Left renal pelvis (tissue), 4 donors: ENCODE measurements at regions not wholly inside any gene's neighbourhood (a gene's known extent, or its start where the extent isn't known, plus 50 kb on each side); places are given as distances from the start of the nearest gene placed in this dataset.
"Not testable (repeated sequence)": the region's sequence is repeated elsewhere in the genome, so short reads cannot be mapped to it uniquely, and the experiment has no call there.

ENCODE experiments used
- DNase-seq, 4 donors: peaks; one replicate each; pipeline ENCODE4 v3.0.0-alpha.2; 2013; ENCODE audit warnings: low read depth in 4 of 4, low spot score in 3 of 4

DNA sequence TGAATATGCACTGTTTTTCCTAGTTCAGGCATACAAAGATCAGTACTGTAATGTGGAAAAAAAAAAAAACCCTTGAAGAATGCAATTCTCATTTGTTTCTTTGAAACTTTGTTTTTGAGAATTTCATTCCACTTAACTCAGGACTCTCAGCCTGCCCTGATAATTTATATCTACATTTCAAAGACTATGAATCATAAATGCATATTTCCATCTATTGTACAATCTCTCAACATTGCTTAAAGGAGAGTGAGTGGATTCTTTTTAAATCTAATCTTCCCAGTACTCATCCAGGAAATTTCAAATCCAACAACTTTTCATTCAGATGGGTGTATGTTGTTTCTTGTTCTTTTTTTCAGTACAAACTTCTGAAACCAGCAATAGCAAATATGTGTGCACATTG lies 322.2 kb upstream of the DDI1 start:
- DNase-seq = no peak

DNA sequence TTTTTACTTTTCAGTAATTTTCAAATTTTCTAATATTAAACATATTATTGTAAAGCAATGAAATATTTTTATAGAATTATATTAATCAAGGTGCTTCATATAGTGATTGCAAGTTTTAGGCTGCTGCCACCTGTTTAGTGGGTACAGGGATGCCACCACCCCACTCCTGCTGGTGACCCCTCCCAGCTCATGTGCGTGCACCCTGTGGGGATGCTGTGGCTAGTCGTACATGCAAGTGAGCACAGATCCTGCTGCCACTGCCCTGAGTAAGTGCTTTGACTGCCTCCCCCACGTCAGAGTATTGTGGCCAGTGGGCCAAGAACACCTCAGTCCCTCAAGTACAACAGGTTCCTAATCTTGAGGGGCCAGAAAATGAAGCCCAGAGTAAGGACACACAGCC lies 320.1 kb upstream of the DDI1 start:
- DNase-seq = no peak

GRCh38 chr11:103727262-103727661 lies 309.2 kb upstream of the DDI1 start:
- no peak for DNase-seq

GRCh38 chr11:103729617-103730016 lies 306.8 kb upstream of the DDI1 start:
- no peak for DNase-seq

GRCh38 chr11:103730131-103730940 lies 306.1 kb upstream of the DDI1 start:
- DNase-seq = peak in 2 of 4 donors; percentile 2

- DNase-seq = no peak
Measured at GRCh38 chr11:103731670-103732069, 304.8 kb upstream of the DDI1 start.

- DNase-seq = no peak
Measured at GRCh38 chr11:103733889-103734288, 302.6 kb upstream of the DDI1 start.

- no peak for DNase-seq
Measured at GRCh38 chr11:103735497-103736032, 300.9 kb upstream of the DDI1 start.

DNA sequence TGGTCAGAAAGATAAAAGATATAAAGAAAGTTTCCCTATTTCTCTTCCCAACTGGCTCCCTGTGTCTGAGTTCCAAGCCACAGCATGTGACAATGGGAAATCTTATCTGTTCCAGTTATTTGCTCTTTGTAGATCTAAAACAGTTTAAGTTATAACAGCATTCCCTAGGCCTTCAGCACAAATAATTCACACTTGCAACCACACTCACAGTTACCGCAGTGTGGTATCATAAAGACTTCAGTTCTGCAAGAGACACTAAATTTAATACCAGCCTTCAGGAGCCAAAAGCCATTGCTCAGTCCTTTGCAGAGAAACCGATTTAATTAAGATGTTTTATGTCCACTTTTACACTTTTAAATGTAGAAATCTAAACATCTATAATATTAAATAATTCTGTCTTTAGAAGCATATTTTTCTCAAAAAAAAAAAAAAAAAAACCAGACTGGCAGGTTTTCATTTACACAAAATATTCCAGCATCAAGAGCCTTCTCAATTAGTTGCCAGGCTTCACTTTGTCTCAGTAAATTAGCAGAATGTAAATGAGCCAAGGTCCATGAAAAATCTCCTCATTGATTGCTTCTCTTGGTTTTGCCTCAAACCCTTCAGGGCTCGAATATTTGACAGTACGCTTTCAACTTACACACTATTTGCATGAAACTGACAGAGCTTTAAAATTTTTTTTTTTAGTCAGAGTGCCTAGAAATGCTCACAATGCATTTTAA lies 300.0 kb upstream of the DDI1 start:
- no peak for DNase-seq

GRCh38 chr11:103737037-103737622 lies 299.3 kb upstream of the DDI1 start:
- no peak for DNase-seq

DNA sequence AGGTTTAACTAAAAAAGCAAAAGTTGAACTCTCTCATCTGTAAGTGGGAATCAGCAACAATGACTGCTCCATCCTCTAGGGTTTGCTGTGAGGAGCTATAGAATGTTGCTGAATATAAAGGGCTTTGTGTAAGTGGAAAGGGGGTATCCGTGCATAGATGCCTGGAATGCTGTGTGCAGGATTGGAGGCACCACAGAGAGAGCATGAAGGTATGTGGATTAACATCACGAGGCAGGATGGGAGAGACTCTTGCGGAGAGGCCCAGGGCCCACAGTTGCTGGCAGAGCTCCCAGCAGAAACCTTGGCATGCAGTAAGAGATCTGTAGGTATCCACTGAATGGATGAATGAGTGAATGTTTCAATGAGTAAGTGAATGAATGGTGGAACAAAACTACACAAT lies 298.7 kb upstream of the DDI1 start:
- no peak for DNase-seq

DNA sequence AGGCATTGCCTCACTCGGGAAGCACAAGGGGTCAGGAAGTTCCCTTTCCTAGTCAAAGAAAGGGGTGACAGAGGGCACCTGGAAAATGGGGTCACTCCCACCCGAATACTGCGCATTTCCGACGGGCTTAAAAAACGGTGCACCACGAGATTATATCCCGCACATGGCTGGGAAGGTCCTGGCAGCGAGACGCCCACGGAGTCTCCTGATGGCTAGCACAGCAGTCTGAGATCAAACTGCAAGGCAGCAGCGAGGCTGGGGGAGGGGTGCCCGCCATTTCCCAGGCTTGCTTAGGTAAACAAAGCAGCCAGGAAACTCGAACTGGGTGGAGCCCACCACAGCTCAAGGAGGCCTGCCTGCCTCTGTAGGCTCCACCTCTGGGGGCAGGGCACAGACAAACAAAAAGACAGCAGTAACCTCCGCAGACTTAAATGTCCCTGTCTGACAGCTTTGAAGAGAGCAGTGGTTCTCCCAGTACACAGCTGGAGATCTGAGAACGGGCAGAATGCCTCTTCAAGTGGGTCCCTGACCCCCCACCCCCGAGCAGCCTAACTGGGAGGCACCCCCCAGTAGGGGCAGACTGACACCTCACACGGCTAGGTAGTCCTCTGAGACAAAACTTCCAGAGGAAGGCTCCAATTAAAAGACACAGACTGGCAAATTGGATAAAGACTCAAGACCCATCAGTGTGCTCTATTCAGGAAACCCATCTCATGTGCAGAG lies 297.2 kb upstream of the DDI1 start:
- not testable (repeated sequence) for DNase-seq

DNA sequence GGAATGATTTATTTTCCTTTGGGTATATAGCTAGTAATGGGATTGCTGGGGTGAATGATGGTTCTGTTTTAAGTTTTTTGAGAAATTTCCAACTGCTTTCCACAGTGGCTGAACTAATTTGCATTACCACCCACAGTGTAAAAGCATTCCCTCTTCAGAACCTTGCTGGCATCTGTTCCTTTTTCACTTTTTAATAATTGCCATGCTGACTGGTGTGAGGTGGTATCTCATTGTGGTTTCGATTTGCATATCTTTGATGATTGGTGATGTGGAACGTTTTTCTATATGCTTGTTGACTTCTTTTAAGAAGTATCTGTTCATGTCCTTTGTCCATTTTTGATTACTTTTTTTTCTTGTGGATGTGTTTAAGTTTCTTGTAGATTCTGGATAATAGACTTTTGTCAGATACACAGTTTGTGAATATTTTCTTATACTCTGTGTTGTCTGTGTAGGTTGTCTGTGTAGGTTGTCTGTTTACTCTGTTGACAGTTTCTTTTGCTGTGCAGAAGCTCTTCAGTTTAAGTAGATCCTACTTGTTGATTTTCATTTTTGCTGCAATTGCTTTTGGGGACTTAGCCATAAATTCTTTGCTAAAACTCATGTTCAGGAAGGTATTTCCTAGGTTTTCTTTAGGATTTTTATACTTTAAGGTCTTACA lies 291.8 kb upstream of the DDI1 start:
- no peak for DNase-seq

GRCh38 chr11:103749158-103749557 lies 287.3 kb upstream of the DDI1 start:
- DNase-seq = no peak

- no peak for DNase-seq
Measured at GRCh38 chr11:103768816-103769215, 267.6 kb upstream of the DDI1 start.

- no peak for DNase-seq
Measured at GRCh38 chr11:103773059-103773458, 263.4 kb upstream of the DDI1 start.

- no peak for DNase-seq
Measured at GRCh38 chr11:103773537-103773936, 262.9 kb upstream of the DDI1 start.

- DNase-seq = no peak
Measured at GRCh38 chr11:103779054-103779453, 257.4 kb upstream of the DDI1 start.

GRCh38 chr11:103789952-103790351 lies 246.5 kb upstream of the DDI1 start:
- DNase-seq = no peak

- DNase-seq = no peak
Measured at GRCh38 chr11:103792981-103793468, 243.4 kb upstream of the DDI1 start.
